Liver (tissue), 3 donors: ENCODE measurements at regions not wholly inside any gene's neighbourhood (a gene's known extent, or its start where the extent isn't known, plus 50 kb on each side); places are given as distances from the start of the nearest gene placed in this dataset.
"Not testable (repeated sequence)": the region's sequence is repeated elsewhere in the genome, so short reads cannot be mapped to it uniquely, and the experiment has no call there.

Experiments used
- ATF3 ChIP-seq: IDR thresholded peaks from 2 replicates; pipeline ENCODE4 v1.6.1; 2016; ENCODE audit warnings: antibody characterized with exemption
- CTCF ChIP-seq: fragments of 150-350 bp; IDR thresholded peaks from 2 replicates; pipeline ENCODE4 v1.5.1; 2017; ENCODE audit warnings: improper control_type of control experiment, low read depth, low read length; ENCODE audit not compliant: missing input control
- FOXA1 ChIP-seq: IDR thresholded peaks from 2 replicates; pipeline ENCODE4 v1.6.1; 2016; ENCODE audit warnings: antibody characterized with exemption
- GABPA ChIP-seq, 2 donors: IDR thresholded peaks in 1 of 2; conservative IDR thresholded peaks in 1 of 2; 2 replicates each; pipeline ENCODE4 v1.6.1; 2016; ENCODE audit warnings: antibody characterized with exemption in 2 of 2, mild to moderate bottlenecking in 1 of 2, moderate library complexity in 1 of 2
- RAD21 ChIP-seq, 2 donors: IDR thresholded peaks; 2 replicates each; pipeline ENCODE4 v1.6.1; 2016; ENCODE audit warnings: antibody characterized with exemption in 2 of 2, mild to moderate bottlenecking in 2 of 2
- REST ChIP-seq: IDR thresholded peaks from 2 replicates; pipeline ENCODE4 v1.6.1; 2016; ENCODE audit warnings: antibody characterized with exemption, mild to moderate bottlenecking
- TAF1 ChIP-seq: conservative IDR thresholded peaks from 2 replicates; pipeline ENCODE4 v1.6.1; 2016; ENCODE audit warnings: antibody characterized with exemption, mild to moderate bottlenecking
- donor health status: healthy.
- donor health status: healthy.

GRCh38 chr12:67110345-67110744, 158.8 kb upstream of the CAND1 start:
- not testable (repeated sequence) for TF ChIP-seq CTCF; REST; GABPA (IDR thresholded peaks at IDR 0.05 in 1 of 2, conservative IDR thresholded peaks at IDR 0.05 in 1 of 2); RAD21 (IDR thresholded peaks at IDR 0.05); TAF1; ATF3; FOXA1
